Neural progenitor cell (in vitro differentiated cells): ENCODE measurements at regions not wholly inside any gene's neighbourhood (a gene's known extent, or its start where the extent isn't known, plus 50 kb on each side); places are given as distances from the start of the nearest gene placed in this dataset.

Experiments
- EZH2 ChIP-seq: fragments of 200-600 bp; sonication (generic); IDR thresholded peaks from 2 replicates; pipeline ENCODE4 v1.6.1; 2017; ENCODE audit warnings: antibody characterized with exemption, mild to moderate bottlenecking, moderate library complexity
- EZH2phosphoT487 ChIP-seq: fragments of 200-600 bp; sonication (generic); IDR thresholded peaks from 2 replicates; pipeline ENCODE4 v1.6.1; 2017; ENCODE audit warnings: antibody characterized with exemption
- TF ChIP-seq, protein P1 (sequence below): fragments of 200-600 bp; sonication (generic); IDR thresholded peaks from 2 replicates; pipeline ENCODE4 v1.5.1; 2017; ENCODE audit warnings: antibody characterized with exemption, mild to moderate bottlenecking

DNA sequence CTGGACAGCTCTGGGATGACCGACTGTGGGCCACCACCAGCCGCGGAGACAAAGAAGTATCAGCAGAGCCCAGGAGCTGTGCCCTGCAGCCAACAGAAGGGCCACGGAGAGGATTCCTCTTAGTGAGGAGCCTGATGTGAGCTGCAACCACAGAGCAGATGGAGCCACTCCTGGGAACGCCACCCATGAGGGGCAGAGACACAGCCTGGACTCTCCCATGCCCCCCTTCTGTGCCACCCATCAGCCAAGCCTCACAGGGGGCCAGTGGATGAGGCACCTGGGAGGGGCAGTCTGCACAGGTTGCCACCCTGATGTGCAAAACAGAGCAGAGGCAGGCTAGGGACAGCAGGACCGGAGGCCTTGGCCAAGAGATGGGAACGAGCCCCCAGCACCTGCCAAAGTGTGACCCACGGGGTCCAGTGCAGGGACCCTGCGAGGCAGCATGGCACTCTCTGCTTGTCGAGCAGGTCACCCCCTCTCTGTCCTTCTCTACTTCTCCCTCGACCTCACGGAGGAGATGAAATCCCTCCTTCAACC lies 380.7 kb upstream of the IRX1 start:
- TF ChIP-seq, protein P1, sequence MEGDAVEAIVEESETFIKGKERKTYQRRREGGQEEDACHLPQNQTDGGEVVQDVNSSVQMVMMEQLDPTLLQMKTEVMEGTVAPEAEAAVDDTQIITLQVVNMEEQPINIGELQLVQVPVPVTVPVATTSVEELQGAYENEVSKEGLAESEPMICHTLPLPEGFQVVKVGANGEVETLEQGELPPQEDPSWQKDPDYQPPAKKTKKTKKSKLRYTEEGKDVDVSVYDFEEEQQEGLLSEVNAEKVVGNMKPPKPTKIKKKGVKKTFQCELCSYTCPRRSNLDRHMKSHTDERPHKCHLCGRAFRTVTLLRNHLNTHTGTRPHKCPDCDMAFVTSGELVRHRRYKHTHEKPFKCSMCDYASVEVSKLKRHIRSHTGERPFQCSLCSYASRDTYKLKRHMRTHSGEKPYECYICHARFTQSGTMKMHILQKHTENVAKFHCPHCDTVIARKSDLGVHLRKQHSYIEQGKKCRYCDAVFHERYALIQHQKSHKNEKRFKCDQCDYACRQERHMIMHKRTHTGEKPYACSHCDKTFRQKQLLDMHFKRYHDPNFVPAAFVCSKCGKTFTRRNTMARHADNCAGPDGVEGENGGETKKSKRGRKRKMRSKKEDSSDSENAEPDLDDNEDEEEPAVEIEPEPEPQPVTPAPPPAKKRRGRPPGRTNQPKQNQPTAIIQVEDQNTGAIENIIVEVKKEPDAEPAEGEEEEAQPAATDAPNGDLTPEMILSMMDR: no peak
- TF ChIP-seq EZH2 (no peak), EZH2phosphoT487 (no peak)
